RKO (cell line): ENCODE measurements at regions not wholly inside any gene's neighbourhood (a gene's known extent, or its start where the extent isn't known, plus 50 kb on each side); places are given as distances from the start of the nearest gene placed in this dataset.
"Not testable (repeated sequence)": the region's sequence is repeated elsewhere in the genome, so short reads cannot be mapped to it uniquely, and the experiment has no call there.

Source experiments
- DNase-seq: peaks from one replicate; pipeline ENCODE4 v3.0.0-alpha.2; 2016; ENCODE audit warnings: low spot score

DNA sequence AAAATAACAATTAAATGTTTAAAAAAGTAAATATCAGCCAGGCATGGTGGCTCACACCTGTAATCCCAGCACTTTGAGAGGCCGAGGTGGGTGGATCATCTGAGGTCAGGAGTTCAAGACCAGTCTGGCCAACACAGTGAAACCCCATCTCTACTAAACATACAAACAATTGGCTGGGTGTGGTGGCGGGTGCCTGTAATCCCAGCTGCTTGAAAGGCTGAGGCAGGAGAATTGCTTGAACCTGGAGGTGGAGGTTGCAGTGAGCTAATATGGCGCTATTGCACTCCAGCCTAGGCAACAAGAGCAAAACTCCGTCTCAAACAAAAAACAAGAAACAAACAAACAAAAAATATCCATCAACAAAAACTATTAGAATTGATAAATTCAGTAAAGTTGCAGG, 77.5 kb downstream of the SNX5 start:
- DNase-seq, result not testable (repeated sequence)

DNA sequence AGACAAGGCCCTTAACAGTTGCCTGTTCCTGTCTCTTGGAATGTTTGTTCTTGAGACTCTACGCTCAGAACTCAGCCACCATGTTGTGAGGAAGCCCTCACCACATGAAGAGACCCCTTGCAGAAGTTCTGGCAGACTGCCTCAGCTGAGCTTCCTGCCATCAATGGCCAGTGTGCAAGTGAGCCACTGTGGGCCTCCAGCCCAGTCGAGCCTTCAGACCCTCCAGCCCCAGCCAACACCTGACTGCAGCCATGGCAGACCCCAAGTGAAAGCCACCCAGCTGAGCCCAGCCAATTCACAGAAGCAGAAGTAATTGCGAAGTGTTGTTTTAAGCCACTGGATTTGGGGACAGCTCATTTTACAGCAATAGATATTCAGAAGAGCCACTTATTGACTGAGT, 78.3 kb downstream of the SNX5 start:
- DNase-seq, result no peak

DNA sequence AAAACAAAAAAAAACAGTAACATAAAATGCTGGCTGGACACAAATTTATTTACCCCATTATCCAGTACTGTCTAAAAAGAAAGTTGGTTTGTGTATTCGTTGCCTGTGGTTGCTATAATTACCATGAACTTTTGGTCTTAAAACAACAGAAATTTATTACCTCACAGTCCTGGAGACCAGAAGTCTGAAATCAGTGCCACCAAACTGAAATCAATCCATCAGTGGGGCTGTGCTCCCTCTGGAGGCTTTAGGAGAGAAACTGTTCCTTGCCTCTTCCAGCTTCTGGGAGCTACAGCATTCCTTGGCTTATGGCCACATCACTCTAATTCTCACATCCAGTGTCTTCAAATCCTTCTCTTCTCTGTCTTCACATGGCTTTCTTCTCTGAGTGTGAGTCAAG, 79.4 kb downstream of the SNX5 start:
- DNase-seq, result peak; percentile 30

DNA sequence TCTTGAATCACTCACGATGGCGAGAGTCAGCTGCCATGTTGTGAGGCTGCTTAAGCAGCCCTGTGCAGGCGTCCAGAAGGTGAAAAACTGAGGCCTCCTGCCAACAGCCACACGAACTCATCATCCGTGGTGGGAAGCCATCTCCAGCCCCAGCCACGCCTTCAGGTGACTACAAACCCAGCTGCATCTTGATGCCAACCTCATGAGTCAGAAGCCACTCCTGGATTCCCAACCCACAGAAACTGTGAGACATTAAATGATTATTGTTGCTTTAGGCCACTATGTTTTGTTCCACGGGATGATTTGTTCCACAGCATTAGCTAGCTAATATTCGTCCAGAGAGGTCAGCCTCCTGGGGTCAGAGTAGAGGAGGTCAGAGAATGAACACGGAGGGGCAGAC, 80.5 kb downstream of the SNX5 start:
- no peak for DNase-seq

DNA sequence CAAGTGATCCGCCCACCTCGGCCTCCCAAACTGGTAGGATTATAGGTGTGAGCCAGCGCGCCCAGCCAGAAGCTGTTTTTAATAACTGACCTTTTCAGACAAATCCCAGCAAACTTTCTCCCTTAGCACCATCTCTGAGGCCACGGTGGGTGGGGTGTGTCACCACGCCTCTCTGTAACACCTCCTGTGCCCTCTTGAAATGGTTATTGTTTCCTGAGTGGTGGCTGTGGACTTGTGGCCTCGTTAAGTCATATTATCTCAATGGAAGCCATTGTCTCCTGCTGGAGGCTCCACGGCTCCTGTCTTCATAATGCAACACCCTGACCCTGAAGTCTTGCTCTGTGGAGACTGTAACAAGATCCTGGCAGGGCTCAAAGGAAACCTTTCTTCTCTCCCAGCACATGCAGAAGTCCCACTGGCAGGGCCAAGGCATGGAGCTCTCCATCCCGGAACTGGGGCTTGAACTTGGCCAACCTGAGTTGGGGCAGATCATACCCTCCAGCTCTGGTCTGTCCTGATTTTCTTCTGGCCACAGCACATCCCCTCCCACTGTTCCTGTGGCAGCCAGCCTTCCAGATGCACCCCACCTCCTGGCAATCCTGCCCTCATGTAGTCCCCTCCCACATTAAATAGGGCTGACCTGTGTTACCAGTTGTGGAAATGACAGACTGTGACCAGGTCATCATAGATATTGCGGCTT, 81.1 kb downstream of the SNX5 start:
- no peak for DNase-seq

DNA sequence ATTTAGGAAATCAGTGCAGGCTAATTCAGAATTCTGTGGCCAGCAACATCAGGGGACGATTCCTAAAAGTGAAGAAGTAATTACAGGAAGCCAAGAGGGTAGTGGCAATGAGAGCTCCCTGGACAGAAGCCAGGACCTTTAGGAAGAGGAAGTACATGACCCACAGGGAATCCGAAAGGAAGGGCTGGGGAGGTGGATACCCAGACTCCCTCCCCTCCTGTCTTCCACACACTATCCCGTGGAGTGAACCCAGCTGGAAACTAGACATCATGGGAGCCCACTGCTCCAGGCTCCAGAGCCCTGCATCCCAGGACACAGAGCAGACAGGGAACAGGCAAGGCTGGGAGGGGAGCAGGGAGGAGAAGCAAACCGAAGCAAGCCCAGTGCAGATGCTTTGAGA, 83.0 kb downstream of the SNX5 start:
- no peak for DNase-seq

DNA sequence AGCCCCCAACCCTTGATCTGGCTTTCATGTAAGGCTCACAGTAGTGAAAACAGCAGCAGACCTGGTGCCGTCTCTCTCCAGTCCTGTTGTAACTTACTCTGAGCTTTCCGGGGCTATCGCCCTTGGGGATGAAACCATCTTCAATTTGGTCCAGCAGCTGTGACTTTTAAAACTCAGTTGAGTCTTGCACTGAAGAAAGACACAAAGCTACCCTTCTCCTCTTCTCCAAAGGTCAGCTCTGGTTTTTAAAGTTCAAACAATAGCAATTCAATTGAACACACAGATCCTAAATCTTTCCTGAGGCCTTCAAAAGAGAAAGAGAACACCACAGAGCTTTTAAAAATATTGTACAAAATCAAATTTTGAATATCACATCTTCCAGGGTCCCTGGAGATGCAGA, 83.5 kb downstream of the SNX5 start:
- DNase-seq, result no peak

DNA sequence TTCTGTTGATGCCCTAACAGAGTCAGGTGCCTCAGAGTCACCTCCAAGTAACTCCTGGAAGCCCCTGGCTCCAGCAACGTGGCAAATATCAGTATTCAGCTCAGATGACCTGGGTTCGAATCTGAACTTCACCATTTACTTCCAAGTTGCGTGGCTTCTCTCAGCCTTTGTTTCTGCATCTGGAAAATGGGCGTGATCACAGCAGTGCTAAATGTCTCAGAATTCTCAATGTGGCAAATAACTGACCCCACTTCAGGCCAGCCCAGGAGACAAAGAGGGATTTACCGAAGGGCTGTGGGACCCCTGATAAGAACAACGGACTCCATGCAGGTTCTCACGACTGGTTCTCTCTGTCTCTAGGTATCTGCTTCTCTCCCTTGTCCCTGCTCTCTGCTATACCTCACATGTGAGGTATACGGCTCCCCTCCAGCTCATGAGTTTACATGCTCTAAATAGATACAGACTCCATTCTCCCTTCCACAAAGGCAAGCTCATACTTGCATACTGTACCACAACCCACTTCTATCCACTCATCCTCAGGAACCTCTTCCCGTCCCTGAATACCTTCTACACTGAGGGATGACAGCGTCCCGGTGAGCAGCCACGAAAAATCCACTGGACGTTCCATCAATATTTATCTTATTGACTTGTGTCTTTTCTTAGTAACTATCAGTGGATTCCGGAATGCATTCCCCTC, 84.1 kb downstream of the SNX5 start:
- no peak for DNase-seq

DNA sequence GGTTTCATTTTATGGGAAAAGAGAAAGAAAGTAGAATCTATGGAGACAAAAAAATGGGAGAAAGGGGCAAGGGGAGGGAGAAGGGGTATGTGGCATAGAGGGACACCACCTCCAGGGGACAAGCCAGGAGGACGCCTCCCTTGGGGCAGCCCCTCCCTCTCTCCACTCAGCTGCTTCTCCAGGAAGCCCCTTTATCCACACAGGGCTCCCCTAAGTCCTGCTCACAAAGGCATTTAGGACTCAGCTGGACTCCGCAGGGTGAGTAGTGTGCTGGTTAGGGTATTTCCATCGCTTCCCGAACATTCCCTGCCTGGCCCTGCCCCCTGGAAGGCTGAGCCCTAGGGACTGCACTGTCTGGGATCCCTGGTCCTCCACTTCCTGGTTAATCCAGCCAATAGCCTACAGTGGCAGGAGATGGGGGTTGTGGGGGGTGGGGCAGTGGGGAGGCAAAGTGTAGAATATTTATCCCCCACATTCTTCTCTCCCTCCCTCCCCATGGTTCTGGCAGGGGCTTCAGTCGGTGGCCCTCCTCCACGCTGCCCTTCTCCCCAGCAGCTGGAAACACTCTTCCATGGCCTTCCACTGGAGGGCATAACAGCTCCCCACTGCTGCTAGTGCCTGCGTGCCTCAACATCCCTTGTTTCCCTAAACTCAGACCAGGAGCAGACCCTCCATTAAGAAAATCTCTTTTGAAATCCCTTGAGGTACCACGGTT, 84.8 kb downstream of the SNX5 start:
- DNase-seq, result no peak

DNA sequence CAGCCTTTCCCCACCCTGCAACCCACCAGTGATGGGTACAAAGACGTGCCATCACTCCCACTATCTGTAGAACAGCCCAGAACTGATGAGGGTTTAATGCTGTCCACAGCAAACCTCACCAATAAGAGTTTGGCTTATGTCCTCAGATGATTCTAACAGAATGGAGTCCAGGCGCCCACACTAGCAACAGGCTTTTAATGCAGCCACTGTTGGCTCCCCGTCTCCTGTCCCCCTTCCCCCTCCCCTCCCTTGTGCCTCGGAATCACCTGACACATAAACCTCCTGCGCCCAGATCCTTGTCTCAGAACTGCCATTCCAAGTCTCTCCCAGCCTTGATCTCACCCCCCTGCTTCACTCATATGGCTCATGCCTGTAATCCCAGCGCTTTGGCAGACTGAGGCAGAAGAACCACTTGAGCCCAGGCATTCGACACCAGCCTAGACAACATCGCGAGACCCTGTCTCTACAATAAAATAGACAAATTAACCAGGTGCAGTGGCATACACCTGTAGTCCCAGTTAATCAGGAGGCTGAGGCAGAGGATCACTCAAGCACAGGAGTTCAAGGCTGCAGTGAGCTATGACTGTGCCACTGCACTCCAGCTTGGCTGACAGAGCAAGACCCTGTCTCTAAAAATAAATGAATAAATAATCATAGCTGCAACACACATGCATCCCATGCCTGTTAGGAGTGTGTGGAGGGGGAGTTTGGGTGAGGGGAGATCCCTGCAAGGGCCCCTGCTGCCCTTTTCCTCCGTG, 85.6 kb downstream of the SNX5 start:
- no peak for DNase-seq

DNA sequence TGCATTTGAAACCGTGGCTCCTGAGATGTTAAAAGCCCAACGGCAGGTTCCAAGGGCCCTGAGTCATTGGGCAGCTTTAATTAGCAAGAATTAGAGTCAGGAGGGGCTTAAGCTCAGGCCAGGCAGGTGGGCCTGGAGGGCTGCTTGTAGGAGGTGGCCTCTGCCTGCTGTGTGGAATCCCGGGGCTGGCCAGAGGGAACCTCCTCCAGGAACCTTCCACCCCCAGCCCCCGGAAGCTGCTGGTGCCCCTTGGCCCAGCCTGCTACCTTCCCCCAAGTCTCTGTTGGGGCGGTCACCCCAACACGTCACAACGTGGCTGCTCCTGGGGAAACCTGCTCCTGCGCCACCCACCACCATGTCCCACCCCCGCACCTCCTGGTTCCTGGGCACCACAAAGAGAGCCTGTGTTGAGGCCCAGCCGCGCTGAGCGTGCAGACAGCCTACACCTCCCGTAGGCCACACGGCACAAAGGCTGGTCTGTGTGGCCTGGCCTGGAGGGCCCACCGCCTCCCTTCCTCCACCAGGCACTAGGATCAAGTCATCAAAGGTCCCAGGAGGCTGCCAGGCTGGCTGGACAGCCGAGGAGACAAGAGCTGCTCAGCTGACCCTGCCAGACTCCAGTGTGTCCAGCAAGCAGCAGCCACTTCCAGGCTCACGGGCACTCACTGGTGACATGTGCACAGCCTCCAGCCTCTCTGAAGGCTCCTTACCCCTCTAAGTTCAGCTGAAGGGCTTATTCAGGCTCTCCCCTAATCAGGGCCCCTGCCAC, 86.3 kb downstream of the SNX5 start:
- DNase-seq, result no peak

DNA sequence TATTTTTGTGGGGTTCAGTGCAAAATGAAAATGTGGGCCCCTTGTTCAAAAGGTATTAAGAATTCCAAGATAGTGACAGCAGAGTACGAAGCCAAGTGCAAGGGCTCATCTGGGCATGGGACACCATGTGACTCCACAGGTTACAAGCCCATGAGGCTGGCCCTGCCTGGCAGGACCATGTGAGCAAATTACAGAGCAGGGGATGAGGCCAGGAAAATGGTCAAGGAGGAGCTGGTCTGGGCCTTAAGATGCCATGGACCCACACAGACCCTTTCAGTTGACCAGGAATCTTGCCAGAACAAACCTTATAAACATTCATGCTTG, 86.9 kb downstream of the SNX5 start:
- no peak for DNase-seq

DNA sequence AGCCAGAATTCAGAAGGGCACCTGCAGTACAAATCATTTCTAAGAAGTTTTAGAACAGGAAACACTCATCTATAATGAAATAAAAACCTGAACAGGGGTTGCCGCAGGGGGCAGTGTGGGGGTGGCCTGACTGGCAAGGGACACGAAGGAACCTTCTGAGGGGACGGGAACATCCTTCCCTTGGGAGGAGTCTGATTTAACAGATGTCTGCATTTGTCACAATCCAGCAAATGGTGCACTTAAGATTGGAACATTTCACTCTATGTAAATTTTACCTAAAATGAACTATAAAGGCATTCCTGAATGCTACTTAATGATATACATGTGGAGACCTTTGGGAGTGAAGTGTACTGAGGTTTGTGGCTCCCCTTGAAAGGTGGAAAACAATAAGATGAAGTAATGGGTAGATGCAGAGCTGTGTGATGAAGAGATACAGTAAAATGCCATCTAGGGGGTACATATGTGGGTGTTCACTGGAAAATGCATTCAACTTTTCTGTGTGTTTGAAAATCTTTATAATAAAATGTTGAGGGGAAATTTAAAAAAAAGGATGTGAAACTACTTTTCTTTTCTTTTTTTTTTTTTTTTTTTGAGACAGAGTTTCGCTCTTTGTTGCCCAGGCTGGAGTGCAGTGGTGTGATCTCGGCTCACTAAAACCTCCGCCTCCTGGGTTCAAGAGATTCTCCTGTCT, 89.5 kb downstream of the SNX5 start:
- DNase-seq, result no peak

DNA sequence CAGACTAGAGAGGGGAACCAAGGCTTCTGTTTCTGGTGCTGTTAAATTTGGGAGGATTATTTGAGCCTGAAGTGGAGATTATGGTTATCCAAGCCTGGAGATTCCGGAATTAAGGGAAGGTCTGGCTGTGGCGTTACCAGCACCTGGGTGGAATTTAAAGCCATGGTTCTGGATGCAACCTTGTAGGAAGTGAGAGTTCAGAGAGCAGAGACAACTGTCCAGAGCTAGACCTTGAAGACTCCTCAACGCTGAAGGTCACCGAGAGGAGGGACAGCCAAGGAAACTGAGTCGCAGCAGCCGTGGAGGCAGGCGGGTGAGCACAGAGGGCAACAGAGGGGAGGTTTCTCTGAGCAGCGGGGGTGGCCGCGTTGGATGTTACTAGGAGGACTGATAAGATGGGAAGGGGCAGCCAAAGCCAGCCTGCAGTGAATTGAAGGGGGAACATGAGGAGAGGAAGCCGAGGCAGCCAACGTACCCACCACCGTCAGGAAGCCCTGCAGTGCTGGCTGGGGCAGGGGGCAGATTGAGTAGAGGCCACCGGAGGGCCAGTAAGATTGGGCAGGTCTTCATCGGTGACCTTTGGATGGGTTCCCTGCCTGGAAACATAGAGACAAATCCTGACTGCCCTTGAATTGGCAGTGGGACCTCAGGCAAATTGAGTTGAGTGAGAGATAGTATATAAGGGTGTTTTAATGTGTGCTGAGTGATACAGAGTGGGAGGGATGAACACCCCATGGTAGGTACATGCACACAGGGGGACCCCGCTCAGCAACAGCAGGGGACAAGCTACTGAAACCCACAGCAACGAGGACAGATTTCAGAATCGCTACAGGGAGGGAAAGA, 90.3 kb downstream of the SNX5 start:
- DNase-seq, result no peak

DNA sequence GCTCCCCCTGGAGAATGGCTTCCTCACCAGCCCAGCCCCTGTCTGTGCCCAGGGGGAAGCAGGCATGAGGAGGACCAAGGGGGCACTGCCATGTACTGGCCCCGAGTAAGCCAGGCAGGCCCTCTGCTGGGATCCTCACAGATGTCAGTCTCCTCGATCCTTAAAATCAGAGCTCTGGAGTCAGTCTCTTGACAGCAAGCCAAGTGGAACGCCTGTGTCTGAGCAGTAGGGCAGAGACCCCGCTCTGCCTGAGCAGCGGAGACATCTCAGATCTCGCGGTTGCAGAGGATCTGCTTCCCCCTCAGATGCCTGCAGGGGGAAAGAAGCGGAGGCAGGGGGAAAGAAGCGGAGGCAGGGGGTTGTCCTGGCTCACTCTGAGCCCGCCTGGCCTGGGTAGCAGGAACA, 92.6 kb downstream of the SNX5 start:
- DNase-seq, result no peak

DNA sequence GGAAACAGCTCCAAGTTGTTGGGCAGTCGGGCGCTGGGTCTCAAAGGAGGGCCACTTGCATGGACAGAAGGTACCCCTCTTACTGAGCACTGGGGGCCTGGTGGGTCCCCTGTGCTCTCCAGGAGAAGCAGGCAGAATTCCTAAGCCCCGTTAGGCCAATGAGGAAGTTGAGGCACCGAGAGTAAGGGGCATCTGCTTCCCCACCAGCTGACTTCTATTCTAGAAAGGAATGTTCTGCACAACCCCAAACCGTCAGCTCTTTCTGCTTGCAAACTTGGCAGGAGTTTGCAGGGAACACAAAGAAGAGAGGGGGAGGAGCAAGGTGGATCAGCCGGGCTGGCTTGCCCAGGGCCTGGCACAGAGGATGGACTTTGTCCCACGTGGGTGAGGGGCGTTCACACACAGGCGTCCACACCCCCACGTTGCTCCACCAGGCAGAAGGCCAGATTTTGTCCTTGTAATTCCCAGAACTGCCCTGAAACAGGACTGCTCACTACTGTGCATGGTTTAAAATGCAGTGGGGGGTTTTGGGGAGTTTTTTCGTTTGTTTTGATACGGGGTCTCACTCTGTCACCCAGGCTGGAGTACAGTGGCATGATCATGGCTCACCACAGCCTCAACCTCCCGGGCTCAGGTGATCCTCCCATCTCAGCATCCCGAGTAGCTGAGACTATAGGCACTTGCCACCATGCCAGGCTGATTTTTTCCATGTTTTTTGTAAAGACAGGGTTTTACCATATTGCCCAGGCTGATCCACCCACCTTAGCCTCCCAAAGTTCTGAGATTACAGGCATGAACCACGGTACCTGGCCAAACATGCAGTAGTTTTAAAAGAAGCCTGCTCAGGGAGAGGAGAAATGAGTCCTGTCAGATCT, 93.3 kb downstream of the SNX5 start:
- no peak for DNase-seq

DNA sequence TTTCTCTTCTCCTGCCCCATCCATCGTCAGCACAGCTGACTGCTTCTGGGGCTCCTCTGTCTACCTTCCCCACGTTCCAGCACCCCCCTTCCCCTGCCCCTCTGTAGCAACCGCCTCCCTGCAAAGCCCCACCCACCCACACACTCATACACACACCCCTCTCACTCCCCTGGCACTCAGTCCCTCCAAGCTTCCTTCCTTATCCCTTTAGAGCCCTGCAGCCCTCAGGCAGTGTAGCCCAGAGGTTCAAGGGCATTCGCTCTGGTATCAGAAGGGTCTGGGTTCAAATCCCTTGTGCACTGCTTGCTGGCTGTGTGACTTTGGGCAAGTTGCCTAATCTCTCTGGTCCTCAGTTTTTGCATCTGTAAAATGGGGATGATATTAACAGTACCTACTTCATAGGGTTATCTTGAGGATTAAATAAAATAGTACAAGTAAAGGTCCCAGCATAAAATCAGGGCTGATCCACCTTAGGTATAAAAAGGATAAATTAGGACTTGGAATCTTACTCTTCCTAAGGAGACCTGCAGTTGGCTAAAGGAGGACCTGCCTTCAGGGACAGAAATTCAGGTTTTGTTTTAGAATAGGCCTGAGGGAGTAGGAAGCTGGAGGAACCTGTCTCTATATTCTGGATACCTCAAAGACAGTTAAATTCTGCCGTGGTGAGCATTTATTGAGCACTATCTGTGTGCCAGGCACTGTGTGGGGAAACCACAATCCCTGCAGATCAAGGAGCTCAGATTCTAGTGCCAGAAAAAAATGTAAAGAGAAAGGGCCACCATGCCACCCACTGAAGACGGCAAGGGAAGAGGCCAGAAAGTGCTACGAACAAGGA, 94.1 kb downstream of the SNX5 start:
- DNase-seq, result no peak
